HuH-7 (cell line): ENCODE measurements at regions not wholly inside any gene's neighbourhood (a gene's known extent, or its start where the extent isn't known, plus 50 kb on each side); places are given as distances from the start of the nearest gene placed in this dataset.
"Not testable (repeated sequence)": the region's sequence is repeated elsewhere in the genome, so short reads cannot be mapped to it uniquely, and the experiment has no call there.

Source experiments
- DNase-seq: peaks from one replicate; pipeline ENCODE4 v3.0.0; 2011; ENCODE audit warnings: low spot score

DNA sequence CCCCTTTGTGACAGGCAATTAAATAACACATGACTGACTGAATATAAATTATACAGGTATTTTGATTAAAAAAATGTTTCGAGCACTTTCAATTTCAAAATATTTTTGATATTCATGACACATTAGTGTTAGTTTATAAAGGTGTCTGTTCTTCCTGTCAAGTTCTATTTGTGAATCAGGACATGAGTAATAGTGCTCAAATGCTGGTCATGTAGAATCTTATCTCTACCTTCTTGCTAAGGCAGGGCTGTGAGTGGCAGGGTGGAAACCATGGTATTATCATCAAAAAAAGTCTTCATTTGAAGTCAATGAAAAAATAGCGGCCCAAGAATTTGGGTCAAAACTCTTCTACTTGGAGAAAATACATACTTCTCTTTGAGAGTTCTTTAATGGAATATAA, 250.2 kb downstream of the DACT1 start:
- DNase-seq: no peak

DNA sequence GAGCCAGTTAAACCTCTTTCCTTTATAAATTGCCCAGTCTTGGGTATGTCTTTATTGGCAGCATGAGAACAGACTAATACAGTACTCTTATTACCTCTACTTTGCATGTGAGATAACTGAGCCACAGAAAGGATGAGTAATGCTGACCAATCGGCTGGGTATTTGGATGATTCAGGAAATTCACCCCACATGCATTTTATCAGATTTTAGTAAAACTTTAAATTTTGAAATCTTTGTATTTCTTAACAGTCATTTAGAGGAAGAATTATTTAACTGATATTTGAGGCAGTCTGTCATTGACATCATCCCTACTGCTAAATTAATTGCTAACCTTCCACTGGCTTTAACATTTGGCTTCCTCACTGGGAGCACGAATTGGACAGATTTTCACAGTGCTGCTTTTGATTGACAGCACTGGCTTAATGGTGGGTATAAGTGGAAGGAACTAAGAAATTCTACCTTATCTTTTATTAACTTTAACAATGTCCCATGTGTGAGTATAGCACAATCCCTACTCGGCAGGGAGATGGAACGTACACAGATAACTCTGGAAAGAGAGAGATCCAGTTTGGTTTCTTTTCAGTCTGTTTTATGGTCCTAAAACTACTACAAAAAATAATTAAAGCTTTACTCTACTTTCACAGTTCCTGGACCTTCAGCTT, 261.0 kb downstream of the DACT1 start:
- no peak for DNase-seq

DNA sequence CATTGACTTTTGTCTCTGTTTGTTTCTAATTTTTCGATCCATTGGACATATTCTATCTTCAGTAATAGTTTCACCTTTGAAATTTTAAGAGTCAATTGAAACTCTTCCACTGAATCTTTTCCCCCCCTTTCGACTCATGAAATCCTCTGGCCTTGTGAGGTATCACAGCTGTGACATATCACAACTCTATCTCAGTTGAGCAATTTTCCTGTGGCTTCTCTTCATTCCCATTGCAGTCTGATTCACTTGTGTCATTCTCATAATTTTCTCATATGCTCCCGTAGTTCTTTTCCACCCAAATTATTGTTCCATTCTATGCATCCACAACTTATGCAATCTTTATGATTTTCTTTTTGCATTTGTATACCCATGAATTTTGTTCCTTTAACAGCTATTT, 261.6 kb downstream of the DACT1 start:
- no peak for DNase-seq

DNA sequence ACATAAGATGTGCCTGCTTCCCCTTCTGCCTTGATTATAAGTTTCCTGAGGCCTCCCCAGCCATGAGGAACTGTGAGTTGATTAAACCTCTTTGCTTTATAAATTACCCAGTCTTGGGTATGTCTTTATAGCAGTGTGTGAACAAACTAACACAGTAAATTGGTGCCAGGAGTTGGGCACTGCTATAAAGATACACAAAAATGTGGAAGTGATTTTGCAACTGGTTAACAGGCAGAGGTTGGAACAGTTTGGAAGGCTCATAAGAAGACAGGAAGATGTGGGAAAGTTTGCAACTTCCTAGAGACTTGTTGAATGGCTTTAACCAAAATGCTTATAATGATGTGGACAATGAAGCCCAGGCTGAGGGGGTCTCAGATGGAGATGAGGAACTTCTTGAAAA, 264.1 kb downstream of the DACT1 start:
- DNase-seq: no peak

DNA sequence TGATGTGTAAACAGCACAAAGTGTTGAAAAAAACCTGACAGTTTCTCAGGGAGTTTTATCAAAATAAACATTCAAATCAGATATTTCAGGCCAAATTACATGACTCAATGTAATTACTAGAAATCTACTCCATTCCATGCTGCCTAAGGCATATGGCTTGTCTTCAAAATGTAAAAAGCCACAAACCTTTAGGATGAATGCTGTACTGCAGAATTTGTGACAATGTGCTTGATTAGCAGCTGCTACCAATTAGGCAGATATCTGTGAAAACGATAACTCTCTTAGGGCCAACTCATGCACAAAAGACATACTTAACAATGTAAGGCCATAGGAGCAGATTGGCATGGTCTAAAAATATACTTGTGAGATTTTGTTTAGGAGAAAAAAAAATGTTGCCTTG, 267.0 kb downstream of the DACT1 start:
- DNase-seq: no peak

DNA sequence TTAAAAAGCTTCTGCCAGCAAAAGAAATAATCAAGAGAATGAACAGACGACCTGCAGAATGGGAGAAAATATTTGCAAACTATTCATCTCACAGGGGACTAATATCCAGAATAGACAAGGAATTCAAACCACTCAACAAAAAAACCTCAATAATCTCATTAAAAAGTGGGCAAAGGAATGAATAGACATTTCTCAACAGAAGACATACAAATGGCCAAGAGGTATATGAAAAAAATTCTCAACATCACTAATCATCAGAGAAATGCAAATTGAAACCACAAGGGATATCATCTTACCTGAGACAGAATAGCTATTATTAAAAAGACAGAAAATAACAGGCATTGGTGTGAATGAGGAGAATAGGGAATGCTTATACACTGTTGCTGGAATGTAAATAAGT, 270.0 kb downstream of the DACT1 start:
- DNase-seq: no peak

DNA sequence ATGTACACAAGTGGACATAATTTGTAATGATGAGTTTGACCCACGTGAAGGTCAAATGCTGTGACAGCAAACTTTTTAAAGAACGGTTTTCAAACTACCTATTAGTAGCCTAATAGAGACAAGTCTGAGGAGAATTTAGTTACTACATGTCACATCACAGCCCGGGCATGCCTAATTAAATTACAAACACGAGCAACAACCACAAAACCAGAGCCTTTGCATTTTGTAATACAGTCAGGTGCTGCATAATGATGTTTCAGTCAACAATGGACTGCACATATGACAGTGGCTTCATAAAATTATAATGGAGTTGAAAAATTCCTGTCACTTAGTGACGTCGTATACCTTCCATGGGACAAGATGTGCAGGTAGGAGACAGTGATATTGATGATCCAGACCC, 274.5 kb downstream of the DACT1 start:
- DNase-seq: no peak

DNA sequence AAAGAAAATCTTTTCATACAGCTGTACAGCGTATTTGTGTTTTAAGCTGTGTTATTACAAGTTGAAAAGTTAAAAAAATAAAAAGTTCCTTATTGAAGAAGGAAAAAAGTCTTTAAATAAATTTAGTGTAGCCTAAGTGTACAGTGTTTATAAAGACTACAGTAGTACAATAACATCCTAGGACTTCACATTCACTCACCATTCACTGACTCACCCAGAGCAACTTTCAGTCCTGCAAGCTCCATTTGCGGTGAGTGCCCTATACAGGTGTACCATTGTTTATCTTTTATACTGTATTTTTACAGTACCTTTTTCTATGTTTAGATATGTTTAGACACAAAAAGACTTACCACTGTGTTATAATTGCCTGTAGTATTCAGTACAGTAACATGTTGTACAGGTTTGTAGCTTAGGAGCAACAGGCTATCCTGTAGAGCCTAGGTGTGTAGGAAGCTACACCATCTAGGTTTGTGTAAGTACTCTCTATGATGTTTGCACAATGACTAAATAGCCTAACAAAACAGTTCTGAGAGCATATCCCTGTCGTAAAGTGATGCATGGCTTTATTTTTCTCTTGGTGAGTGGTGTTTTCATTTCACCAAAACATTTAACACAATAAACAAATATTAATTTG, 275.2 kb downstream of the DACT1 start:
- DNase-seq: no peak

DNA sequence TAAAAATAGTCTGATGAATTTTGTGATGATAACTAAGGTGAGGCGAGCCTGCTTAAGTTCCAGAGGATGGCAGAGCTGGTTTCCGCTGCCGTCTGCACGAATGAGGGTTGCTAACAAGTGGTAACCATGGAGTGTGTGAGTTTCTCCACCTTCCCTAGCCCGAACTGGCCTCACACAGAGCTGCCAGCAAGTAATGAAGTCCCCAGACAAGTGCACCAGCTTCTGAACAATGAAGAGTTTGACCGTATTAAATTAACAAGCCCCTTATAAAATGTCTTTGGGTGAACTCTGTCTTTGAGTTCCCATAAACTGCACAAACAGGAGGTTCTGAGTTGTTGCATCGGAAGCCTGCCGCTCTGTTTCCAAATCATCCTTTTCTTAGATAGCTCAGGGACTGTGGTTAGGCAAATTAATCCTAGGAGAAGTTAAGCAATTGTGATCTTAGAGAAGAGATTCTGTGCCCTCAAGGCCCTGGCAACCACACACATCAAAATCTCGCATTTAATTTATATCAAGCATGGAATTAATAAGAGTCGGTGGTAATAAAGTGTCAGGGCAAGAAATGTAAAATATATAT, 274.1 kb upstream of the DAAM1 start:
- no peak for DNase-seq

DNA sequence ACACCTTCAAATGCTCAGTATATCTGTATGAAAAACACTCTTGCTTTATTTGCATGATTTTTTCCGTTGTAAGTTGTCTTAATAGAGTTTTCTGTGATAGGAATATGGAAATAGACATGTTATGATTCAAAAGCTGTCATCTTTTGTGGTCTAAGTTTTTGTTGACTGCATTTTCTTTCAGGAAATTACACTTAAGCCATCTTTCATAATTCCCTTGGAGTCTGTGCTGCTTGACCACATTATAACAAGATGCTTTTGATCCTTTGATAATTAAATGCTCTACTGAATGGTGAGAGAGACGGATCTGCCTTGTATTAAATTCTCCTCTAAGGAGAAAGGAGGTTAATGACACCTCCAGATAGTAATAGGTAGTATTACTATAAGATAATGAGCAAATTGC, 272.8 kb upstream of the DAAM1 start:
- no peak for DNase-seq

DNA sequence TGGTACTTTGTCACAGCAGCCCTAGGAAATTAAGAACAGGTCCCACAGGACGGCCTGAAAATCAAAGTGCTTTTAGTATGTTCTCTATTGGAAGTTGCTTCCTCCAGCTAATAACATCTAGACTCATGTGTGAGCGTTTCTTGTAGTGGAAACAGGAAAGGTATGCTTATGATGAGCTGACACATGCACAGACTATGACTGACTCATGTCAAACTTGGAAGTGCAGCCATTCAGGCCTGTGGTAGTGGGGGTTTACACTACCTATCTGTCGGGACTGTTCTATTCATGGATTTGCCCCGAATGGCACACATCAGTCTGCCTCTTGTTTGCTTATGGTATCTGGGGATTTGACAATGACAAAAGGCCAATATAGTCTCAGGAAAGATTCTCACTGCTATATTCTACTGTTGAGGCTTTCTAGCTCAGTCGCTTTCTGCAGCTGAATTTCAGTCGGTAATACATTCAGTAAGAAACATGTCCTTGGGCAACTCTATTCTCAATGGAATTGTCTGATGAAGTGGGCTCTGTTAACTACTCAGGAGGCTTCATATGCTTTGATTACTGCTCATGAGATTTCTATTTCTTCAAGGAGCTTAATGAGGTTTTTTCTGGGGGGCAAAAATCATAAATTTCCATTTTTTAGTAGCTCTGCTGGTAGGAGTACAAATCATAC, 270.3 kb upstream of the DAAM1 start:
- no peak for DNase-seq

DNA sequence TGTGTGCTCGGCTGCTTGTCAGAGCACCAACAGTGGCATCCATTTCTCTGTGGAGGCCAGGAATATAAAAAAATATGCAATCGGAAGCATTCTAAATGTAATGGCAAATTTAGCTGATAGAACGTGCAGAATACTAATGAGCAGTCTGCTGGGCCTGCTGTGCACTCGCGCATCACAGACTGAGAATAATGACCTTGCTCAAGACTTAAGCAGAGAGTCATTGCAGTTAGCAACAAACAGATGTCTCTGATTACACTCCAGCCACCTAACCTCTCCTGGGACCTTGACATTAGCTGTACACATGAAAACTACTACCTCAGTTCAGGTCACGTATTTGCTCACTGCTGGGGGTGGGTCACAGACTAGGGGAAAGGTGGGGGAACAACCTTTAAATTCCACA, 269.2 kb upstream of the DAAM1 start:
- no peak for DNase-seq

DNA sequence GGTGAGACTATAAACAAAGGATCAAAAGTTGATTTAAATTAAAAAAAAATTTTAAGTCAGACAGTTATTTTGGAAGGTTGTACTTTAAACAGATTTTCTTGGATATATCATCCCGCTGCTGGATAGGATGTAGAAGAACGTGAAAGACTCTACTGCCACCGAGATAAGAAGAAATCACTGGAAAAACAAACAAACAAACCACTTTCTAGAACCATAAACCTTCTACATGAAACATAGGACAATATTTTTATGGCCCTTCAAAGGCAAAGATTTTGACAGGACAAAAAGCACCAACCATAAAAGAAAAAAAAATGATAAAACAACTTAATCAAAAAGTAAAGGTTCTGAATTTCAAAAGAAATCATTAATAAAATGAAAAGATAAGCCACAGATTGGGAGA, 268.2 kb upstream of the DAAM1 start:
- DNase-seq: no peak

DNA sequence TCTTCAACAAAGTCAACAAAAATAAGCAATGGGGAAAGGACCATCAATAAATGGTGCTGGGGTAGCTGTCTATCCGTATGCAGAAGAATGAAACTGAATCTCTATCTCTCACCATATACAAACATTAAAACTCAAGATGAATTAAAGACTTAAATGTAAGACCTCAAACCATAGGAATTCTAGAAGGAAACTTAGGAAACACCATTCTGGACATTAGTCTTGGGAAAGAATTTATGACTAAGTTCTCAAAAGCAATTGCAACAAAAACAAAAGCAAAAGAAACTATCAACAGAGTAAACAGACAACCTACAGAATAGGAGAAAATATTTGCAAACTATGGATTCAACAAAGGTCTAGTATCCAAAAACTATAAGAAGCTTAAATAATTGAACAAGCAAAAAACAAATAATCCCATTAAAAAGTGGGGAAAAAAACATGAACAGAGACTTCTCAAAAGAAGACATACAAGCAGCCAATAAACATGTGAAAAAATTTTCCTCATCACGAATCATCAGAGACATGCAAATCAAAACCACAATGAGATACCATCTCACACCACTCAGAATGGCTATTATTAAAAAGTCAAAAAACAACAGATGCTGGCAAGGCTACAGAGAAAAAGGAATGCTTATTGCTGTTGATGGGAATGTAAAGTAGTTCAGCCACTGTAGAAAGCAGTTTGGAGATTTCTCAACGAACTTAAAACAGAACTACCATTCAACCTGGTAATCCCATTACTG, 266.1 kb upstream of the DAAM1 start:
- DNase-seq: not testable (repeated sequence)

DNA sequence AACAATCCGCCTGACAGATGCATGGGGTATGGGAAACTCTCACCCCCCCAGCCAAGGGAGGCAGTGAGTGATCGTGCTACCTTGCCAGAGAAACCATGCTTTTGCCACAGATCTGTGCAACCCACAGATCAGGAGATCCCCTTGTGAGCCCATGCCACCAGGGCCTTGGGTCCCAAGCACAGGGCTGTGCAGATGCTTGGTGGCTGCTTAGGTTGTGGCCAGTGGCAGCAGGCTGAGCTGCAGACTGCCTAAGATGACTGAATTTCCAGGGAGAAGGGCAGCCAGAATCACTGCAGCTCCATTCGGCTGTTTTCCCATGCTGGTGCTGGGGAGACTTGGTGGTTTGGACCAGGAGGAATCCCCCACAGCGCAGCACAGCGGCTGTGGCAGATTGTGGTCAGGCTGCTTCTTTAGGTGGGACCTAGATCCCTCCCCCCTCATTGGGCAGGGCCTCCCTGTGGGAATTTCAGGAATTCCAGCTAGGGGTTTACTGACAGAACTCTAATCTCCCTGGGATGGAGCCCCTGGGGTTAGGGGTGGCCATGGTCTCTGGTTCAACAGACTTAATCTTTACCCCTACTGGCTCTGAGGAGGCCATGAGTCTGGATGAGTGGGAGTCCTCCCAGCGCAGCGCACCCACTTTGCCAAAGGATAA, 264.6 kb upstream of the DAAM1 start:
- DNase-seq: no peak

DNA sequence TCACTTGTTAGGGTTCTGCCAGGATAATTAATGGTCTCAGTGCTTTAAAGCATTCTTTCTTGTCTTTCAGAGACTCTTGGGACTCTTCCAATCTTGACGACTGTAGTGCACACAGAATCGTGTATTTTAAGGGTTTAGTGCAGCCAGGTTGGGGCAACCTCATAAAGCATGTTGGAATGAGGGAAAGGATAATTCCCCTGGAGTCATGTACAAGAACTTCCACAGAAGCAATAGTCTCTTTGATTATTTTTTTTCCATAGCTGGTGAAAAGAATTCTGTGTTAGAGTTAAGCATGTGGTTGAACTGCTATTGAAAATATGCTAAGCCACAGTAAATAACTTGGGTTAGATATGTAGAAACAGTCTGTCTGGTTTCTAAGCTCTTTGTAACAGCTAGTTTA, 246.8 kb upstream of the DAAM1 start:
- no peak for DNase-seq

DNA sequence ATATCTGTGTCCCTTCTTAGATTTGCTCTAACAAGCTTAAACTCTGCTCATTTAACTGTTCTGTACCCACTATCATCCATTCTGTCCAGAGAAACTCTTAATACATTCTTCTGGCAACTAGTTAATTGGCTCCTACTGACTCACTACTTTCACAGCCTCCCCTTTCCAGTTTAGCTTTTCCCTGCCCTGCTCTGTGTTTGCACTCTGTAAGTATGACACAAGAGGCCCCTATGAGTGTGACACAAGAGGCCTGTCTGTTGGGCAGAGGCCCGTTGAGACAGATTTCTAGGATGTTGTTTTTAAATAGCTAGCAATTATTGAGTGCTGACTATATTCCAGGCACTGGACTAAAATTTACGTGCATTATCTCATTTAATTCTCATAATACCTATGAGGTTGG, 246.0 kb upstream of the DAAM1 start:
- no peak for DNase-seq

DNA sequence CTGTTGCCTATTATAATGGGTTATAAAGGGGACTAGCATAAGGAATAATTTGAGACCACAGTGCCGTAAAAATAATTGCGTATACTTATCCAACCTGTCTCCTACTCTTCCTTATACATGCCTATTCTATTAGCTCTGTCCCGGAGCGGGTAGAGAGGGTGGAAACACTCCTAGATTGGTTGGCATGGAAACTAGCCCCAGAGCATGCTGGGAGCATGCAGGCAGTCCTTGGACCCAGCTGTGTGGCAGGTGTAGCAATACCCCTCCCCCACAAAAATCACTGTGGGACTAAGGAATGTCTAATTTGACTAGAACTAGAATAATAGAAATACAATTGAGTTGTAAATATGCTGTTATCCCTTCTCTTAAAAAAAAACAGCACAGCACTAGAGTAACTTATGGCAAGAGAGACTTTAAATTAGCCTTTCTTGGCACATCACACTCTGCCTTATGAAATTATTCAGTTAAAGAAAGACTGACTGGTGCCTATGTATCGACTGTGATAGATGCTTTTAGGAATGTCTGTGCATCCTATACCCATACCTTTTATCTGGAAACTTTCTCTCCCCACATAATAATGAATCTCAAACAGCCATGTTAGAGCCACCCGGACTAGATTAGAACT, 244.0 kb upstream of the DAAM1 start:
- no peak for DNase-seq

DNA sequence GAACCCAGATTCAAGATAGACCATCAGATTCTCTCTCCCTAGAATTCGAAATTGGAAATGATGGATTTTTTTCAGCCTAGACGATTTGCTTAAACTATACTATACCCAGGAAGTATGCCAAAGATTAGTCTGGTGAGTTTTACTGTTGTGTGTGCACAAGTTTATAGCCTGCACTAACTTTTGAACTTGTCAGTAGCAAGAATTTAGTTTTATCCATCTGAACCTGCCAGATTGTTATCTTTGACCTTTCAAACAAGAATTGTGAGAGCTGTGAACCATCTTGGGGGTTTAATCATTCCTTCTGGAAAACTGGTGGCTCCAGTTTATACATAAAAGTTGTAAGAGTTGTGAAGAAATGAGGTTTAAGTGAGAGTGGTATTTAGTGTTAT, 243.5 kb upstream of the DAAM1 start:
- DNase-seq: no peak

DNA sequence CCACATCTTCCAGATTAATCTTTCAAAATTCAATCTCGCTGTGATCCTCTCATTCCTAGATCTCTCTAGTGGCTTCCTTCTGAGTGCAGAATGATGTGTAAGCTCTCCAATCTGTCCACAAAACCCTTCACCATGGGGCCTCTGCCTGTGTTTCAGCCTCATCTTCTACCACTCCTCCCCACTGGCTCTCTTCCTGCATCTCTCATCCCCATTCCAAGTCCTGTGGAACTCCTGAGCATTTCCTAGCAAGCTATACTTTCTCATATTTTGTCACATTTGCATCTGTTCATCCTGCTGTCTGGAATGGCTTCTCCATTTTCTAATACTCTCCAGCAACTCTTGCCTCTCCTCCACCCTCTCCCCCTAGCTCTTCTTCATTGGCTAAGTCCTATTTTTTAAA, 242.0 kb upstream of the DAAM1 start:
- DNase-seq: no peak

DNA sequence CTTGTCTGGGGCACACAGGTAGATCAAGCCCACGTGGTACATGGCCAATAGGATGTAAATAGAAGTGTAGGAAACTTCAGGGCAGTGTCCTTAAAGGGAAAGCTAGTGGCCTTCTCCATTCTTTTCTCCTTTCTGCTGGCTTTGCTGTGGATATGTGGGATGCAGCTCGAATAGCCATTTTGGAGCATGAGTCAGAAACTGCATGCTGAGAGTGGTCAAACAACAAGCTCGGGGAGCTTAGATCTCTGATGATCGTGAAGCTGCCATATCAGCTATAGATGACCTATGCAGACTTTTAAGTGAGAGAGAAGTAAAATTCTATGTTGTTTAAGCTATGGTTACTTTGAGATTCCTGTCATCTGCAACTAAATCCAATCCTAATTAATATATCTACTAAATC, 241.3 kb upstream of the DAAM1 start:
- DNase-seq: no peak
